Body of pancreas (tissue), 4 donors: ENCODE measurements at regions not wholly inside any gene's neighbourhood (a gene's known extent, or its start where the extent isn't known, plus 50 kb on each side); places are given as distances from the start of the nearest gene placed in this dataset.

Source experiments
- ATAC-seq: fragments of 150-250 bp; one replicate; pipeline ENCODE4 v1.9.1; 2016
- DNase-seq, 4 donors: peaks; one replicate each; pipeline ENCODE4 v3.0.0-alpha.2; 2019
- H3K27ac ChIP-seq, 4 donors: fragments of 200-600 bp; sonication (generic); 1 replicate in 3 of 4; 2 replicates in 1 of 4; pipeline versions ENCODE4 v1.5.1 to v1.6.1; 2016 to 2019; ENCODE audit warnings: mild to moderate bottlenecking in 1 of 4, mixed read lengths in 1 of 4, moderate library complexity in 1 of 4
- H3K27me3 ChIP-seq, 2 donors: fragments of 200-600 bp; sonication (generic); one replicate each; pipeline ENCODE4 v1.6.0; 2016; ENCODE audit warnings: mild to moderate bottlenecking in 1 of 2
- H3K36me3 ChIP-seq, 2 donors: fragments of 200-600 bp; sonication (generic); replicated peaks in 1 of 2; 2 replicates each; pipeline ENCODE4 v1.5.1; 2016; ENCODE audit warnings: low read depth in 2 of 2; ENCODE audit not compliant: insufficient read depth in 1 of 2
- H3K4me1 ChIP-seq: fragments of 200-600 bp; sonication (generic); one replicate; pipeline ENCODE4 v1.6.0; 2016
- H3K4me3 ChIP-seq, 2 donors: fragments of 200-600 bp; sonication (generic); 1 replicate in 1 of 2; 2 replicates in 1 of 2; pipeline ENCODE4 v1.5.1; 2016 to 2019
- H3K9me3 ChIP-seq, 3 donors: fragments of 200-600 bp; sonication (generic); 1 replicate in 2 of 3; 2 replicates in 1 of 3; pipeline ENCODE4 v1.5.1; 2016
- CTCF ChIP-seq, 7 experiments: fragments of 450-650 bp in 4 of 7; fragments of 200-600 bp in 3 of 7; sonication (generic) in 3 of 7; IDR thresholded peaks; one replicate each; pipeline ENCODE4 v1.5.1; 2016 to 2019; ENCODE audit warnings: antibody characterized with exemption in 7 of 7
- POLR2A ChIP-seq, 3 donors: fragments of 450-650 bp; IDR thresholded peaks; one replicate each; pipeline ENCODE4 v1.6.1; 2016; ENCODE audit warnings: antibody characterized with exemption in 3 of 3, mild to moderate bottlenecking in 2 of 3
- WGBS, 2 donors: methylation state at CpG; one replicate each; pipeline ENCODE4 v1.1.5; 2017; 5-methylcytosine and 5-hydroxymethylcytosine counted together
- intact Hi-C: fragments of 100-400 bp; cut with DNase I; formaldehyde crosslinking; loops from one replicate; pipeline ENCODE4 v1.15.1; 2023

DNA sequence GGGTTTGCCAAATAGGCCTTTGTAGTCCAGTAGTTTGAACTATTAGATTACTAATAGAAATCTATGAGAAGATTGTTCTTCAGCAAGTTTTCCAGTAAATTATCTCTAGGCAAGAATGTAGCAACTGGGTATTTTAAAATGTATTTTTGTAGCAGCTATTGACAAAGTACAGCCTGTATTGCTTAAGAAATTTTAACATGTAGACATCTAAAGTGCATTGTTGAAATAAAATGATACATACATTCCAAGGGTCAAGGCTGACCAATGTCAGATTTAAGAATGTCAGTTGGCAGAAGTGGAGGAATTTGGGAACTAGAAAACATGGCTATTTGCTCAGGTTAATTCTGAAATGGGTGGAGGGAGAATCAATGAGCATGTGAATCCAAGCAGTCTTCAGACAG, 57.5 kb upstream of the ZSWIM6 start:
- Histone ChIP-seq H3K4me1 (peaks cover 17% of the 10 kb centered on the region), H3K27me3 (no peaks in the 10 kb centered on the region), H3K4me3 (no peak overlapping the region), H3K27ac (peak overlapping the region in 1 of 4 donors; percentile 51), H3K36me3 (no peaks in the 10 kb centered on the region), H3K9me3 (no peaks in the 10 kb centered on the region)
- DNase-seq (no peak), ATAC-seq (no peak)
- intact Hi-C loops, result no loop called here
- no peak for TF ChIP-seq CTCF (IDR thresholded peaks at IDR 0.05)
- no peak for TF ChIP-seq POLR2A (IDR thresholded peaks at IDR 0.05)

DNA sequence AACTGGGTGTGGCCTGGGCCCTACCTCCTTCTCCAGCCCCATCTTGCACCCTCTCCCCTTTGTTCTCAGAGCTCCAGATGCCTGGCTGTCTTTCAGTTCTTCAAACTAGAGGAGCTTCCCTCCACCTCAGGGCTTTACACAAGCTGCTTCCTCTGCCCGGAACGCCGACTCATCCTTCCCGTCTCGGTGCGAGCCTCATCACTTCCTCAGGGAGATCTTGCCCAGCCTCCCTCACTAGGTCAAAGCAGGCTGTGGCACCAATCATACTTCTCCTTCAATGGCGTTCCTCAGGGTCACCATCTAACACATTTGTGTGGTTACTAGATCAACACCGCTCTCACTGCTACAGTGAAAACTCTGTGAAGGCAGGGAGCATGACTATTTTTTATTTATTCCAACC, 56.2 kb upstream of the ZSWIM6 start:
- Histone ChIP-seq H3K9me3 (no peaks in the 10 kb centered on the region), H3K27me3 (no peaks in the 10 kb centered on the region), H3K27ac (peak overlapping the region in 1 of 4 donors; percentile 51), H3K36me3 (no peaks in the 10 kb centered on the region), H3K4me1 (peaks cover 20% of the 10 kb centered on the region), H3K4me3 (no peak overlapping the region)
- ATAC-seq (no peak), DNase-seq (peak in 1 of 4 donors; percentile 69)
- TF ChIP-seq CTCF (IDR thresholded peaks at IDR 0.05) (no peak), POLR2A (IDR thresholded peaks at IDR 0.05) (no peak)
- WGBS, 2 donors, result 58 to 75% methylated on average over 8 of the region's 8 CpGs
- intact Hi-C loops, result no loop called here

GRCh38 chr5:61277190-61277589, 54.9 kb upstream of the ZSWIM6 start:
- Histone ChIP-seq H3K36me3 (no peaks in the 10 kb centered on the region), H3K4me3 (no peak overlapping the region), H3K27me3 (no peaks in the 10 kb centered on the region), H3K9me3 (no peaks in the 10 kb centered on the region), H3K4me1 (peaks cover 23% of the 10 kb centered on the region), H3K27ac (peak overlapping the region in 1 of 4 donors; percentile 21)
- ATAC-seq (no peak), DNase-seq (no peak)
- 31 to 42% methylated on average over 2 of the region's 2 CpGs for WGBS, 2 donors
- TF ChIP-seq POLR2A (IDR thresholded peaks at IDR 0.05) (no peak), CTCF (IDR thresholded peaks at IDR 0.05) (peak in 2 of 7 experiments; percentile 20 to 25)
- intact Hi-C loops, result no loop called here

DNA sequence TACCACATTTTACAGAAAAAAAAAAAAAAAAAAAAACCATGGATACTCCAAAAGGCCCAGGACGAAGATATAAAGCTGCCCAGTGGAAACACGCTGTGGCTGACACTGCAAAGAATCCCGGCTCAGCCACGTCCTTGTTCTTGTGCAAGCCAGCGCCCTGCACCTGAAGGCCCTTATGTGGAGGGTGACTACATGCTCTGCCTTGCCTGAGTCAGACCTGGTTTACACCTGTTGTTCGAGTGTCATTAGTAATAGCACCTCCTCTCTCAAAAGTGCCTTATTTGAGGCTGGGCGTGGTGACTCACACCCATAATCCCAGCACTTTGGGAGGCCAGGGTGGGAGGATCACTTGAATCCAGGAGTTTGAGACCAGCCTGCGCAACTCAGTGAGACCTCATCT, 54.3 kb upstream of the ZSWIM6 start:
- intact Hi-C loops, result no loop called here
- no peak overlapping the region for H3K27ac ChIP-seq
- peaks cover 23% of the 10 kb centered on the region for H3K4me1 ChIP-seq
- TF ChIP-seq CTCF (IDR thresholded peaks at IDR 0.05) (no peak), POLR2A (IDR thresholded peaks at IDR 0.05) (no peak)
- DNase-seq (no peak), ATAC-seq (no peak)
- no peaks in the 10 kb centered on the region for H3K9me3 ChIP-seq
- 89 to 96% methylated on average over 7 to 8 of the region's 8 CpGs for WGBS, 2 donors
- no peaks in the 10 kb centered on the region for H3K36me3 ChIP-seq
- H3K4me3 ChIP-seq, result no peak overlapping the region
- H3K27me3 ChIP-seq, result no peaks in the 10 kb centered on the region

DNA sequence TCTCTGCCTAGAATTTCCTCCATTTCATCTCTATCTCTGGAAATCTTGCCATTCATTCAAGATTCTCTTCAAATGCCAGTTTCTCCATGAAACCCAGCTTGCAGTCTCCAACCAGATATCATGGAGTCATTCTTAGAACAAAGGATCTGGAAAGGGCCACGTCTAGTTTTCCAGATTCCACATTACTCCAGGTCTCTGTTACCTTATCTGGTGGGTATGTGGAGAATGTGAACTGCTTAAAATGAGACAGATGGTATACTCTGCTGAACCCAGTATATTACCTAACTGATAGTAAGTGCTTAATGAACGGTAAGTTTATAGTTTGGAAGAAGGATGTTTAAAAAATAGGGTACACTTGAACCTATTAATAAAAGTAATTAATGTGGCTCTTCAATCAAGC, 52.3 kb upstream of the ZSWIM6 start:
- DNase-seq, result no peak

More for the DNA sequence above, 52.3 kb upstream of the ZSWIM6 start:
- TF ChIP-seq POLR2A (IDR thresholded peaks at IDR 0.05), result no peak
- no peak for TF ChIP-seq CTCF (IDR thresholded peaks at IDR 0.05)
- ATAC-seq, result no peak
- WGBS, 2 donors, result 34 to 38% methylated on average over 2 of the region's 2 CpGs
- Histone ChIP-seq H3K4me1 (peaks cover 20% of the 10 kb centered on the region), H3K36me3 (no peaks in the 10 kb centered on the region), H3K9me3 (no peaks in the 10 kb centered on the region), H3K4me3 (no peak overlapping the region), H3K27ac (peak overlapping the region in 3 of 4 donors; percentile 25 to 52 (median 32)), H3K27me3 (no peaks in the 10 kb centered on the region)
- intact Hi-C loops, result no loop called here
